ENCODE measurements at regions not wholly inside any gene's neighbourhood (a gene's known extent, or its start where the extent isn't known, plus 50 kb on each side); places are given as distances from the start of the nearest gene placed in this dataset.

DNA sequence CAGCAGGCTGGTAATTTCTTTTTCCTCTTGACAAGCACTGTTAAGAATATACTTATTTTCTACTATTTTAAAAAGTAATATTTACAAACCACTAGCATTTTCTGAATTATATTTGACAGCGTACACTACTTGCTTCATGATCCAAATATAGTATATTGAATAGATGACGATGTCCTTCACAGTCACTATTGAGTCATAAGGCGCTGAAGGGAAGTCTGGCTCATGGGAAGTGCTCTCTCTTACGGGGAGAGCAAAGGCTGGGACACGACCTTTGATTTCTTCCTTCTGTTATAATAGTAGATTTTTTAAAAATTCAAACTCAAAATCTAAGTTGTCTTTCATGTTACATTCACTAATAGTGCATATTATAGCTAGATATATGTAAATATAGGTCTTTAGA, 357.1 kb downstream of the SOCS6 start:
- no peaks in the 10 kb centered on the region for H3K4me1 ChIP-seq (ENCODE audit: control insufficient read depth, insufficient read depth, low read depth, low read length)
- H3K79me1 ChIP-seq (replicated peaks; ENCODE audit: low read length, poor library complexity, severe bottlenecking) = no peaks in the 10 kb centered on the region
- no peaks in the 10 kb centered on the region for H3K27me3 ChIP-seq (ENCODE audit: control insufficient read depth in 1 of 2, insufficient read depth in 1 of 2, low read length in 2 of 2)
- H2AK5ac ChIP-seq (ENCODE audit: low read length, severe bottlenecking) = no peak overlapping the region
- H3K23ac ChIP-seq (ENCODE audit: low read length in 2 of 2) = no peak overlapping the region
- H4K91ac ChIP-seq (ENCODE audit: low read length) = no peak overlapping the region
- no peak overlapping the region for H2BK120ac ChIP-seq (ENCODE audit: low read depth, low read length)
- H2AFZ ChIP-seq (ENCODE audit: low read depth, low read length) = no peak overlapping the region
- no peaks in the 10 kb centered on the region for H3K36me3 ChIP-seq (ENCODE audit: control insufficient read depth in 1 of 2, insufficient read depth in 2 of 2, low read depth in 1 of 2, low read length in 2 of 2)
- no peak overlapping the region for H2BK15ac ChIP-seq (ENCODE audit: low read depth, poor library complexity, severe bottlenecking)
- no peak overlapping the region for H2BK12ac ChIP-seq (ENCODE audit: low read length in 2 of 2)
- 70% methylated on average over 2 of the region's 5 CpGs for WGBS
- H3K9me3 ChIP-seq (ENCODE audit: control insufficient read depth, low read length) = no peaks in the 10 kb centered on the region
- H3K27ac ChIP-seq (ENCODE audit: low read length, poor library complexity, severe bottlenecking) = no peak overlapping the region
- H3K4ac ChIP-seq (ENCODE audit: low read depth in 1 of 2, low read length in 2 of 2) = no peak overlapping the region
- no peak overlapping the region for H3K18ac ChIP-seq (ENCODE audit: low read depth in 1 of 2, low read length in 2 of 2)
- H2BK5ac ChIP-seq (ENCODE audit: low read depth, low read length, poor library complexity, severe bottlenecking) = no peak overlapping the region
- no peak overlapping the region for H3K14ac ChIP-seq (ENCODE audit: low read length in 2 of 2)
- no peak for DNase-seq
- H3K4me2 ChIP-seq (ENCODE audit: low read length, poor library complexity, severe bottlenecking) = no peak overlapping the region
- H3K9ac ChIP-seq (ENCODE audit: low read length) = no peak overlapping the region
- H3K4me3 ChIP-seq (ENCODE audit: insufficient read depth in 1 of 2, low read depth in 1 of 2, low read length in 2 of 2) = no peak overlapping the region
- no peak overlapping the region for H4K8ac ChIP-seq (ENCODE audit: low read length)

DNA sequence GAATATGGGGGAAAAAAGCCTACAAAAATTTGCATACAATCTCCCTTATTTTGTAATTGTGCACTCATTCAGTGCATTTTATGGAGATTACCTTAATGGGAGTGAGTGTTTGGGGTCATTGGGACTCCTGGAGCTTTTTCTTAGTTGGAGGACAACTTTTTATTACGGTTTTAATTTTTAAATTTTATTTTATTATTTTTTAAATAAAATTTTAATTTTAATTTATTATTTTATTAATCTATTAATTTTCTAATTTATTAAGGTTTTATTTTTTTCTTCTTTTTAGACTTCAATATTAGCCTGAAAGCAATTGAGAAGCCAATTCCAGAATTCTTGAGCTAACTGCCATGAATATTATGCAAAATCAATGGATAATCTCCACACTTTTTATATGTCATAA, 355.0 kb downstream of the SOCS6 start:
- Histone ChIP-seq H3K27ac (ENCODE audit: low read length, poor library complexity, severe bottlenecking) (no peak overlapping the region), H2AFZ (ENCODE audit: low read depth, low read length) (no peak overlapping the region), H3K9ac (ENCODE audit: low read length) (no peak overlapping the region), H3K4me1 (ENCODE audit: control insufficient read depth, insufficient read depth, low read depth, low read length) (no peaks in the 10 kb centered on the region), H4K8ac (ENCODE audit: low read length) (no peak overlapping the region), H2BK120ac (ENCODE audit: low read depth, low read length) (no peak overlapping the region), H3K4ac (ENCODE audit: low read depth in 1 of 2, low read length in 2 of 2) (no peak overlapping the region), H4K91ac (ENCODE audit: low read length) (no peak overlapping the region), H3K27me3 (ENCODE audit: control insufficient read depth in 1 of 2, insufficient read depth in 1 of 2, low read length in 2 of 2) (no peaks in the 10 kb centered on the region), H3K4me2 (ENCODE audit: low read length, poor library complexity, severe bottlenecking) (no peak overlapping the region), H3K4me3 (ENCODE audit: insufficient read depth in 1 of 2, low read depth in 1 of 2, low read length in 2 of 2) (no peak overlapping the region), H3K36me3 (ENCODE audit: control insufficient read depth in 1 of 2, insufficient read depth in 2 of 2, low read depth in 1 of 2, low read length in 2 of 2) (no peaks in the 10 kb centered on the region), H2BK5ac (ENCODE audit: low read depth, low read length, poor library complexity, severe bottlenecking) (no peak overlapping the region), H3K18ac (ENCODE audit: low read depth in 1 of 2, low read length in 2 of 2) (no peak overlapping the region), H2BK12ac (ENCODE audit: low read length in 2 of 2) (no peak overlapping the region), H3K14ac (ENCODE audit: low read length in 2 of 2) (no peak overlapping the region), H3K79me1 (replicated peaks; ENCODE audit: low read length, poor library complexity, severe bottlenecking) (no peaks in the 10 kb centered on the region), H2BK15ac (ENCODE audit: low read depth, poor library complexity, severe bottlenecking) (no peak overlapping the region), H3K9me3 (ENCODE audit: control insufficient read depth, low read length) (peaks cover 3% of the 10 kb centered on the region), H3K23ac (ENCODE audit: low read length in 2 of 2) (no peak overlapping the region), H2AK5ac (ENCODE audit: low read length, severe bottlenecking) (no peak overlapping the region)
- WGBS = no CpG with 5 or more reads among the region's 1 CpG
- no peak for DNase-seq

DNA sequence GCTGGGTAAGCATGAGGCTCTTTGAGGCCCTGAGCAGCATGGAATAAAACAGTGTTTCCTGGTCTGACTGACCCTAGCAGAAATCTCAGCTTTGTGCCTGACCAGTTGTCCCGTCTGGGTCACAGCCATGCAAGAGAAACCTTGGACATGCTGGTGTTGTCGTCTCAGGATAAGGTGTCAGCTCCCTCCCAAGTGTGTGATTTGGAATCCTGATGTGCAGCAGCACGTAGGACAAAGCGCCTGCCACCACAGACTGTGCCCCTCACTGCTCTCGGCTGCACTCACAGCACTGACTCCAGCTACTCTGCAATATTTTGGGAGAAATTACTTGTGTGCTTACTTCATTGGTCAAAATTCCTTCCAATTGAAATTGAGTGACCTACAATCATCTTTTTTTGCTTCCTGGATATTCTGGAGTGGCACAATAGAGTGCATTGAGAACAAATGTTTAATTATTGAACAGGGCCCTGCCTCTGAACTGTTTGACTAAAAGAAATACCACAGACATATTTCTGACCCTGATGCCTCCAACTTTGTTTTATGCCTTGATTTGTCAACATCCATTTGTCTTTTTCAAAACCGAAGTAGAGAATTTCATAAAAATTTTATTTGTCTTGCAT, 352.4 kb downstream of the SOCS6 start:
- Histone ChIP-seq H3K9ac (ENCODE audit: low read length) (no peak overlapping the region), H2BK12ac (ENCODE audit: low read length in 2 of 2) (no peak overlapping the region), H2BK5ac (ENCODE audit: low read depth, low read length, poor library complexity, severe bottlenecking) (no peak overlapping the region), H3K4me2 (ENCODE audit: low read length, poor library complexity, severe bottlenecking) (no peak overlapping the region), H4K8ac (ENCODE audit: low read length) (no peak overlapping the region), H3K36me3 (ENCODE audit: control insufficient read depth in 1 of 2, insufficient read depth in 2 of 2, low read depth in 1 of 2, low read length in 2 of 2) (no peaks in the 10 kb centered on the region), H4K91ac (ENCODE audit: low read length) (no peak overlapping the region), H3K4me3 (ENCODE audit: insufficient read depth in 1 of 2, low read depth in 1 of 2, low read length in 2 of 2) (no peak overlapping the region), H2AK5ac (ENCODE audit: low read length, severe bottlenecking) (no peak overlapping the region), H3K18ac (ENCODE audit: low read depth in 1 of 2, low read length in 2 of 2) (no peak overlapping the region), H3K4ac (ENCODE audit: low read depth in 1 of 2, low read length in 2 of 2) (no peak overlapping the region), H3K9me3 (ENCODE audit: control insufficient read depth, low read length) (peaks cover 4% of the 10 kb centered on the region), H3K27ac (ENCODE audit: low read length, poor library complexity, severe bottlenecking) (no peak overlapping the region), H3K27me3 (ENCODE audit: control insufficient read depth in 1 of 2, insufficient read depth in 1 of 2, low read length in 2 of 2) (no peaks in the 10 kb centered on the region), H3K79me1 (replicated peaks; ENCODE audit: low read length, poor library complexity, severe bottlenecking) (no peaks in the 10 kb centered on the region), H2BK15ac (ENCODE audit: low read depth, poor library complexity, severe bottlenecking) (no peak overlapping the region), H3K23ac (ENCODE audit: low read length in 2 of 2) (no peak overlapping the region), H3K4me1 (ENCODE audit: control insufficient read depth, insufficient read depth, low read depth, low read length) (no peaks in the 10 kb centered on the region), H2BK120ac (ENCODE audit: low read depth, low read length) (no peak overlapping the region), H3K14ac (ENCODE audit: low read length in 2 of 2) (no peak overlapping the region), H2AFZ (ENCODE audit: low read depth, low read length) (no peak overlapping the region)
- WGBS = 29% methylated on average over 3 of the region's 6 CpGs
- no peak for DNase-seq

DNA sequence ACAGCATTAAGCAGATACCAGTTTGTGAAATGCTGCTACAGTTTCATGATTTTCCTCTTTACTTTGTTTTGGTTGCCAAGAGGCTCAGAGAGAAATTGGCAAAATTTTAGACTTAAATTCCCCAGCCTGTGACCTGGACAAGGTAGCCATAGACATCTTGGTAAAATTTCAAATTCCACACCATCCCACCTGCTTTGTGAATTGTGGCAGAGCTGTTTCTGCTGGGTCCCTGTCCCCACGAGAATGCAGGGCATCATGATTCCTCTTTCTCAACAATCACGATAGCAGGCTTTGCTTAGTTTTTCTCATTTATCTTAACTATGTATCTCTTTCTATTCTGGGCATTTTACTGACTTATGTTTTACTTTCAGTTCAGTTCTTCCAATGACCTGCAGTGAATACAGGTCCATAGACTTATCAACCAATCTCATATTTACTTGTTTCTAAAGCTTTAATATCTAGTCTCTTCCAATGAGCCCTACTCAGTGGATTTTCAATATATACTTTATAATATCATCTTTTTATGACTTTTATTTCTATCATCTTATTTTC, 351.6 kb downstream of the SOCS6 start:
- H3K18ac ChIP-seq (ENCODE audit: low read depth in 1 of 2, low read length in 2 of 2) = no peak overlapping the region
- H2AFZ ChIP-seq (ENCODE audit: low read depth, low read length) = no peak overlapping the region
- H2BK15ac ChIP-seq (ENCODE audit: low read depth, poor library complexity, severe bottlenecking) = no peak overlapping the region
- no peak overlapping the region for H2AK5ac ChIP-seq (ENCODE audit: low read length, severe bottlenecking)
- no peak overlapping the region for H3K14ac ChIP-seq (ENCODE audit: low read length in 2 of 2)
- H4K8ac ChIP-seq (ENCODE audit: low read length) = no peak overlapping the region
- no peak overlapping the region for H2BK5ac ChIP-seq (ENCODE audit: low read depth, low read length, poor library complexity, severe bottlenecking)
- no peak overlapping the region for H3K9ac ChIP-seq (ENCODE audit: low read length)
- no peak overlapping the region for H2BK12ac ChIP-seq (ENCODE audit: low read length in 2 of 2)
- no peaks in the 10 kb centered on the region for H3K27me3 ChIP-seq (ENCODE audit: control insufficient read depth in 1 of 2, insufficient read depth in 1 of 2, low read length in 2 of 2)
- H3K9me3 ChIP-seq (ENCODE audit: control insufficient read depth, low read length) = peaks cover 4% of the 10 kb centered on the region
- H3K23ac ChIP-seq (ENCODE audit: low read length in 2 of 2) = no peak overlapping the region
- H4K91ac ChIP-seq (ENCODE audit: low read length) = no peak overlapping the region
- no peak overlapping the region for H2BK120ac ChIP-seq (ENCODE audit: low read depth, low read length)
- H3K4me2 ChIP-seq (ENCODE audit: low read length, poor library complexity, severe bottlenecking) = no peak overlapping the region
- H3K27ac ChIP-seq (ENCODE audit: low read length, poor library complexity, severe bottlenecking) = no peak overlapping the region
- 64% methylated on average over 2 of the region's 2 CpGs for WGBS
- H3K79me1 ChIP-seq (replicated peaks; ENCODE audit: low read length, poor library complexity, severe bottlenecking) = no peaks in the 10 kb centered on the region
- no peak overlapping the region for H3K4me3 ChIP-seq (ENCODE audit: insufficient read depth in 1 of 2, low read depth in 1 of 2, low read length in 2 of 2)
- no peak overlapping the region for H3K4ac ChIP-seq (ENCODE audit: low read depth in 1 of 2, low read length in 2 of 2)
- no peaks in the 10 kb centered on the region for H3K4me1 ChIP-seq (ENCODE audit: control insufficient read depth, insufficient read depth, low read depth, low read length)
- no peak for DNase-seq
- H3K36me3 ChIP-seq (ENCODE audit: control insufficient read depth in 1 of 2, insufficient read depth in 2 of 2, low read depth in 1 of 2, low read length in 2 of 2) = no peaks in the 10 kb centered on the region

All from mesenchymal stem cell (in vitro differentiated cells and primary cell).